ENCODE measurements at regions not wholly inside any gene's neighbourhood (a gene's known extent, or its start where the extent isn't known, plus 50 kb on each side); places are given as distances from the start of the nearest gene placed in this dataset.

DNA sequence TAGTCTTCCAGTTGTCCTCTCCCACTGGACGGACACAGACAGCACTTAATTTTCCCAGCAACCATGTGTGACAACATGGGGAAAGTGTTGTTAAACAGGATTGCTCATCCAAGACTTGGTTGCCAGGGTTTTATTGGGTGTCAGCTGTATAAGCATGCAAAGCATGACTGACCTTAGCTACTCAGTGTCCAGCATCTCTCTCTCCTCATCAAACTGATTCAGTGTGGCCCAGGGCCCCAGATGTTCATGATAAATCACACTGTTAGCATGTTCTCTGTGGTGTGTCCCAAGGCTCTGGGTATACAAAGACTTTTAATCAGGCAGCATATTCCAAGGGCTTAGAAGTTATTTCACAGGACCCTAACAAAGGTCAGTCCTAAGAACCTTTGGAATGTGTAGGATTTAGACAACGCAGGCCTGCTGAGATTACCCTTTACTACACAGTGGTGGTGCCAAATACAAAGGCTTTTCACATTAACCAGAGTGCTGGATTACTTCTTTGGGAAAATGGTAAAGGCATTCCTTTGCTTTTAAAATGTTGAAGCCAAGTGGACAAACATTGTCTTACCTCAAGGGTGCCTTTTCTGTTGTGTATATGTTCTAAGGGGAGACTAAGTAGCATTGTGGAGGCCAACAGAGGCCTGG, 213.3 kb downstream of the GLUD2 start:
- TF ChIP-seq POLR2A (IDR thresholded peaks at IDR 0.05) (no peak), POLR2AphosphoS5 (IDR thresholded peaks at IDR 0.05) (no peak)
- TF ChIP-seq, protein P1, sequence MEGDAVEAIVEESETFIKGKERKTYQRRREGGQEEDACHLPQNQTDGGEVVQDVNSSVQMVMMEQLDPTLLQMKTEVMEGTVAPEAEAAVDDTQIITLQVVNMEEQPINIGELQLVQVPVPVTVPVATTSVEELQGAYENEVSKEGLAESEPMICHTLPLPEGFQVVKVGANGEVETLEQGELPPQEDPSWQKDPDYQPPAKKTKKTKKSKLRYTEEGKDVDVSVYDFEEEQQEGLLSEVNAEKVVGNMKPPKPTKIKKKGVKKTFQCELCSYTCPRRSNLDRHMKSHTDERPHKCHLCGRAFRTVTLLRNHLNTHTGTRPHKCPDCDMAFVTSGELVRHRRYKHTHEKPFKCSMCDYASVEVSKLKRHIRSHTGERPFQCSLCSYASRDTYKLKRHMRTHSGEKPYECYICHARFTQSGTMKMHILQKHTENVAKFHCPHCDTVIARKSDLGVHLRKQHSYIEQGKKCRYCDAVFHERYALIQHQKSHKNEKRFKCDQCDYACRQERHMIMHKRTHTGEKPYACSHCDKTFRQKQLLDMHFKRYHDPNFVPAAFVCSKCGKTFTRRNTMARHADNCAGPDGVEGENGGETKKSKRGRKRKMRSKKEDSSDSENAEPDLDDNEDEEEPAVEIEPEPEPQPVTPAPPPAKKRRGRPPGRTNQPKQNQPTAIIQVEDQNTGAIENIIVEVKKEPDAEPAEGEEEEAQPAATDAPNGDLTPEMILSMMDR (IDR thresholded peaks at IDR 0.05), result no peak

Data from prostate gland (tissue), 2 donors.